ENCODE measurements at regions not wholly inside any gene's neighbourhood (a gene's known extent, or its start where the extent isn't known, plus 50 kb on each side); places are given as distances from the start of the nearest gene placed in this dataset.

DNA sequence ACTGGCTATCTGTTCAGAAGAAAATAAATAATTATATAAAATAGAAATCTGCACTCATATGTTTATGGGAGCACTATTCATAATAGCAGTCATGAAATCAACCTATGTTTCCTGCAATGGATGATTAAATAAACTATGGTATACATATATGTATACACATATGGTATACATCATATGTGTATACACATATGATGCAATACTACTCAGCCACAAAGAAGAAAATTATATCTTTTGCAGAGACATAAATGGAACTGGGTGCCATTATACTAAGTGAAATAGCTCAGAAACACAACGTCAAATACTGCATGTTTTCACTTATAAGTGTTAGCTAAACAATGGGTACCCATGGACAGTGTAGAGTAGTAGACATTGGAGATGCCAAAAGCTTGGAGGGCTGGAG is 381.2 kb upstream of the LRFN5 start:
- TF ChIP-seq EZH2 (IDR thresholded peaks at IDR 0.05) (no peak), POLR2AphosphoS5 (IDR thresholded peaks at IDR 0.05; ENCODE audit: borderline replicate concordance, low read depth, low read length) (no peak)
